ENCODE measurements at regions not wholly inside any gene's neighbourhood (a gene's known extent, or its start where the extent isn't known, plus 50 kb on each side); places are given as distances from the start of the nearest gene placed in this dataset.

- TF ChIP-seq, protein P1, sequence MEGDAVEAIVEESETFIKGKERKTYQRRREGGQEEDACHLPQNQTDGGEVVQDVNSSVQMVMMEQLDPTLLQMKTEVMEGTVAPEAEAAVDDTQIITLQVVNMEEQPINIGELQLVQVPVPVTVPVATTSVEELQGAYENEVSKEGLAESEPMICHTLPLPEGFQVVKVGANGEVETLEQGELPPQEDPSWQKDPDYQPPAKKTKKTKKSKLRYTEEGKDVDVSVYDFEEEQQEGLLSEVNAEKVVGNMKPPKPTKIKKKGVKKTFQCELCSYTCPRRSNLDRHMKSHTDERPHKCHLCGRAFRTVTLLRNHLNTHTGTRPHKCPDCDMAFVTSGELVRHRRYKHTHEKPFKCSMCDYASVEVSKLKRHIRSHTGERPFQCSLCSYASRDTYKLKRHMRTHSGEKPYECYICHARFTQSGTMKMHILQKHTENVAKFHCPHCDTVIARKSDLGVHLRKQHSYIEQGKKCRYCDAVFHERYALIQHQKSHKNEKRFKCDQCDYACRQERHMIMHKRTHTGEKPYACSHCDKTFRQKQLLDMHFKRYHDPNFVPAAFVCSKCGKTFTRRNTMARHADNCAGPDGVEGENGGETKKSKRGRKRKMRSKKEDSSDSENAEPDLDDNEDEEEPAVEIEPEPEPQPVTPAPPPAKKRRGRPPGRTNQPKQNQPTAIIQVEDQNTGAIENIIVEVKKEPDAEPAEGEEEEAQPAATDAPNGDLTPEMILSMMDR (IDR thresholded peaks at IDR 0.05 in 2 of 3, conservative IDR thresholded peaks at IDR 0.05 in 1 of 3; ENCODE audit: control insufficient read depth in 2 of 3, extremely low read depth in 1 of 3, insufficient read depth in 1 of 3, low read depth in 3 of 3, low read length in 3 of 3), result no peak
- TF ChIP-seq HDAC6 (IDR thresholded peaks at IDR 0.05; ENCODE audit: unreplicated experiment), result no peak
- no peak for TF ChIP-seq HDAC2 (IDR thresholded peaks at IDR 0.05)
- no peak for TF ChIP-seq MYC (IDR thresholded peaks at IDR 0.05; ENCODE audit: insufficient read depth, insufficient read length, insufficient replicate concordance, low read length, severe bottlenecking)
- no peak for TF ChIP-seq SRF (IDR thresholded peaks at IDR 0.05; ENCODE audit: low read depth in 2 of 2, low read length in 2 of 2)
- no peak for TF ChIP-seq POU2F2 (IDR thresholded peaks at IDR 0.05; ENCODE audit: borderline replicate concordance, low read depth, low read length)
- TF ChIP-seq ETV6 (conservative IDR thresholded peaks at IDR 0.05 in 1 of 2, IDR thresholded peaks at IDR 0.05 in 1 of 2; ENCODE audit: borderline replicate concordance in 1 of 2, low read depth in 1 of 2), result no peak
- no peak for TF ChIP-seq SIN3A (IDR thresholded peaks at IDR 0.05; ENCODE audit: low read depth, low read length)
- no peak for TF ChIP-seq TARDBP (IDR thresholded peaks at IDR 0.05; ENCODE audit: borderline replicate concordance)
- TF ChIP-seq RBBP5 (conservative IDR thresholded peaks at IDR 0.05), result no peak
- no peak for TF ChIP-seq POLR2AphosphoS5 (IDR thresholded peaks at IDR 0.05; ENCODE audit: low read length)
- TF ChIP-seq REST (IDR thresholded peaks at IDR 0.05; ENCODE audit: low read depth, low read length), result no peak
- TF ChIP-seq SP1 (IDR thresholded peaks at IDR 0.05; ENCODE audit: low read depth, low read length), result no peak
Measured at GRCh38 chr4:111512081-111512783, 633.0 kb upstream of the FAM241A start.
